NCI-H1105 (cell line): ENCODE measurements at regions not wholly inside any gene's neighbourhood (a gene's known extent, or its start where the extent isn't known, plus 50 kb on each side); places are given as distances from the start of the nearest gene placed in this dataset.

Experiments used
- DNase-seq: peaks from one replicate; lab custom pipeline; 2025; lab: John Stamatoyannopoulos, UW

- no peak for DNase-seq
These were observed 162.7 kb downstream of the KITLG start for GRCh38 chr12:88417531-88417930.

- DNase-seq: no peak
These were observed 161.3 kb downstream of the KITLG start for GRCh38 chr12:88418856-88419497.

GRCh38 chr12:88419794-88420193, 160.5 kb downstream of the KITLG start:
- no peak for DNase-seq

- DNase-seq: no peak
These were observed 159.8 kb downstream of the KITLG start for GRCh38 chr12:88420457-88420856.

- no peak for DNase-seq
These were observed 155.2 kb downstream of the KITLG start for GRCh38 chr12:88424791-88425730.

- no peak for DNase-seq
These were observed 151.9 kb downstream of the KITLG start for GRCh38 chr12:88428350-88428749.

GRCh38 chr12:88431246-88431645, 149.0 kb downstream of the KITLG start:
- no peak for DNase-seq

GRCh38 chr12:88432531-88433490, 147.5 kb downstream of the KITLG start:
- no peak for DNase-seq

- no peak for DNase-seq
These were observed 146.1 kb downstream of the KITLG start for GRCh38 chr12:88433997-88434703.

- DNase-seq: no peak
These were observed 144.8 kb downstream of the KITLG start for GRCh38 chr12:88435334-88436076.

- DNase-seq: no peak
These were observed 143.0 kb downstream of the KITLG start for GRCh38 chr12:88437226-88437625.
